Choroid plexus epithelial cell (primary cell): ENCODE measurements at regions not wholly inside any gene's neighbourhood (a gene's known extent, or its start where the extent isn't known, plus 50 kb on each side); places are given as distances from the start of the nearest gene placed in this dataset.
A peak's percentile ranks its signal among the peaks of the same experiment; 100 is the strongest.

Experiments
- DNase-seq: peaks from one replicate; pipeline ENCODE4 v3.0.0-alpha.2; 2010; ENCODE audit warnings: low read depth
- H3K4me3 ChIP-seq: 2 replicates; pipeline ENCODE4 v1.5.1; 2011; ENCODE audit warnings: low read depth, mild to moderate bottlenecking, control low read depth, low read length, moderate library complexity
- TF ChIP-seq, protein P1 (sequence below): conservative IDR thresholded peaks from 2 replicates; pipeline ENCODE4 v1.5.1; 2011; ENCODE audit warnings: low read depth, mild to moderate bottlenecking, control low read depth, inconsistent platforms, low read length, moderate library complexity

DNA sequence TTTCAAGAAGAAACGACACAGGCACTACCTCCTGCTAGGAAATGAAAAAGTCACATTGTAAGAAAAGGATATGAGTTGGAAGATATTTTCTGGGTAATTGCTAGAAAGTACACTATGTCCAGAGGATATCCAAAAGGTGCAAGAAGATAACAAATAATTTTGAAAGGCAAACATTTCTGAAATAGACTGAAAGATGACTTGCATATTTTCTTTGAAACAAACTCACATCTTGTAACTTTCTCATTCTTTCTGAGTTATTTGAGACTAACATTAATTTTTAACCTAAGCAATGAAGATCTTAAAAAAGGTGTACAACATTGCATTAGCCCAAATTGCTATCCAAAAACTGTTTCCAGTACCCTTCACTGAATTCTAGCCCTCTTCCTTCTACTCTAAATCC lies 79.6 kb upstream of the KCTD3 start:
- no peak overlapping the region for H3K4me3 ChIP-seq
- TF ChIP-seq, protein P1, sequence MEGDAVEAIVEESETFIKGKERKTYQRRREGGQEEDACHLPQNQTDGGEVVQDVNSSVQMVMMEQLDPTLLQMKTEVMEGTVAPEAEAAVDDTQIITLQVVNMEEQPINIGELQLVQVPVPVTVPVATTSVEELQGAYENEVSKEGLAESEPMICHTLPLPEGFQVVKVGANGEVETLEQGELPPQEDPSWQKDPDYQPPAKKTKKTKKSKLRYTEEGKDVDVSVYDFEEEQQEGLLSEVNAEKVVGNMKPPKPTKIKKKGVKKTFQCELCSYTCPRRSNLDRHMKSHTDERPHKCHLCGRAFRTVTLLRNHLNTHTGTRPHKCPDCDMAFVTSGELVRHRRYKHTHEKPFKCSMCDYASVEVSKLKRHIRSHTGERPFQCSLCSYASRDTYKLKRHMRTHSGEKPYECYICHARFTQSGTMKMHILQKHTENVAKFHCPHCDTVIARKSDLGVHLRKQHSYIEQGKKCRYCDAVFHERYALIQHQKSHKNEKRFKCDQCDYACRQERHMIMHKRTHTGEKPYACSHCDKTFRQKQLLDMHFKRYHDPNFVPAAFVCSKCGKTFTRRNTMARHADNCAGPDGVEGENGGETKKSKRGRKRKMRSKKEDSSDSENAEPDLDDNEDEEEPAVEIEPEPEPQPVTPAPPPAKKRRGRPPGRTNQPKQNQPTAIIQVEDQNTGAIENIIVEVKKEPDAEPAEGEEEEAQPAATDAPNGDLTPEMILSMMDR: no peak

GRCh38 chr1:215488850-215489249 lies 78.3 kb upstream of the KCTD3 start:
- DNase-seq: no peak
- no peak overlapping the region for H3K4me3 ChIP-seq
- TF ChIP-seq, protein P1: no peak

More for the DNA sequence above, 79.6 kb upstream of the KCTD3 start:
- DNase-seq: no peak

DNA sequence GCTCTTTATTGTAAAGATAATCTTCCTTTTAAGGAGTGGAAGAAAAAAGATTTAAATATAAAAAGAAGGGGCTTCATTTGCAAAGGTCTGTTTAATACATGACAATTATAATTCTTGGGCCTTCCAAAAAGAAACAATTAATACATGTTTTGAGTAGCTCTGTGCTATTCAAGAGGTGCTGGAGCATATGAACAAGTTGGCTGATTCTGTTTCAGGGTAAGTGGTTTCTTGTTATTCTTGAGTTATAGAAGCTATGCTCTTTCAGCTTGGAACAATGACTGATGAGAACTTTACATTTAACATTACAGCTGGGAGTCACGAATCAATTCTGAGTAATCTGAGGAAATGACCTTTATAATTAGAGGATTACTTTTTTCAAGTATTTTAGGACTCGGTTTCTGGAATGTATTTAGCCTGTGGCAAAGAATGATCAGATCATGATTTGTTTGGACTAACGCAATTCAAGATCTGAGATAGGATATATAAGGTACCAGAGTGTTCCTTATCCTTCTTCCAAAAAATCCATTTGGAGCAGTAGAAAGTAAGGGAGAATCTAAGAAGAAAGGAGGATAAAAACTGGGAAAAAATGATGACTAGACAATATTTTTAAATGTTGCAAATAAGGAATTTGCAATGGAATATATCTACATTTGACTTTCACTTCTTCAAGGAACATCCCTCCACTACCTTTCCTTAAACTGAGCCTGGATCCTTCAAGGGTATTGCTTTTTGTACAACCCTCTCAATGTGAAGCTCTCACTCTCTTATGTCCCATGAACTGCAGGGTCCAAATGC lies 77.1 kb upstream of the KCTD3 start:
- no peak for DNase-seq
- no peak overlapping the region for H3K4me3 ChIP-seq
- TF ChIP-seq, protein P1: no peak

- no peak for DNase-seq
- H3K4me3 ChIP-seq: no peak overlapping the region
Observed at GRCh38 chr1:215497528-215497927, 69.6 kb upstream of the KCTD3 start.

DNA sequence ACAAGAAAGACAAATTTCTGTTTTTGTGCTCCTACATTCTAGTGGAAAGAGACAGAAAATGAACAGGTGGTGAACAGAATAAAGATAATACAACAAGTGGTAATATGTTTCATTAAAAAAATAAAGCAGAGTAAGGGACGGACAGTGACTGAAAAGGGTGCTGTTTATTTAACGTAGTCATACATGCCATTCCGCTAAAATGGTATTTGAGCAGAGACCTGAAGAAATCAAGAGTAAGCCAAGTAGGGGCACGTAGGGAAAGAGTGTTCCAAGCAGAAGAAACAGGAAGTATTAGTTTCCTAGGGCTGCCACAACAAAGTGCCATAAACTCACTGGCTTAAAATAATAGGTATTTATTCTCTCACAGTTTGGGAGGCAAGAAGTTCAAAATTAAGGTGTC lies 65.6 kb upstream of the KCTD3 start:
- H3K4me3 ChIP-seq: no peak overlapping the region
- no peak for DNase-seq
- TF ChIP-seq, protein P1: no peak

More at GRCh38 chr1:215497528-215497927, 69.6 kb upstream of the KCTD3 start:
- TF ChIP-seq, protein P1: no peak

GRCh38 chr1:215502081-215502480 lies 65.0 kb upstream of the KCTD3 start:
- TF ChIP-seq, protein P1: no peak
- no peak overlapping the region for H3K4me3 ChIP-seq
- DNase-seq: no peak

DNA sequence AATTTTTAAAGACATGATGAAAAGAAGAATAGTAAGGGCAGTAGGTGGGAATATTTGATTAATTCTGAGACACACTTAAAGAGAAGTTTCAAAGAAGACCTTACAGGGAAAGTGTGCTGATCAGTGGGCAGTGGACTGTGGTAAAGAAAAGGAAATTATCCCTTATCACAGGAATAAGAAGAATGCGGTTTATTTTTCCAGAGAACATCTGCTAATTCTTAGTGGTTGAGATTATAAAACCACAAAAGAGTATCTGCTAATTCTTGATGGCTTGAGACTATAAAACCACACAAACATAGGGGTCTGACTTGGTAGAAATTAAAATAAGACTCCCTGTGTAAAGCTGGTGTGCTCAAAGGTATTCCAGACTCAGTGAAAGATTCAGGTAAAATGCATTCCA lies 60.0 kb upstream of the KCTD3 start:
- TF ChIP-seq, protein P1: no peak
- H3K4me3 ChIP-seq: no peak overlapping the region
- peak; percentile 20 for DNase-seq
